ENCODE measurements at regions not wholly inside any gene's neighbourhood (a gene's known extent, or its start where the extent isn't known, plus 50 kb on each side); places are given as distances from the start of the nearest gene placed in this dataset.

GRCh38 chr1:83805921-83806320 is 193.0 kb downstream of the TTLL7 start:
- TF ChIP-seq REST (IDR thresholded peaks at IDR 0.05; ENCODE audit: low read depth) (no peak), EGR1 (IDR thresholded peaks at IDR 0.05) (no peak), EP300 (IDR thresholded peaks at IDR 0.05; ENCODE audit: borderline replicate concordance) (no peak), CEBPB (IDR thresholded peaks at IDR 0.05) (no peak), ZBTB7A (IDR thresholded peaks at IDR 0.05; ENCODE audit: low read depth) (no peak), MAX (IDR thresholded peaks at IDR 0.05) (no peak), TAF1 (IDR thresholded peaks at IDR 0.05; ENCODE audit: low read depth) (no peak), TEAD4 (IDR thresholded peaks at IDR 0.05) (no peak), YY1 (IDR thresholded peaks at IDR 0.05; ENCODE audit: low read depth) (no peak), CREB1 (IDR thresholded peaks at IDR 0.05; ENCODE audit: low read depth) (no peak), FOXM1 (IDR thresholded peaks at IDR 0.05; ENCODE audit: borderline replicate concordance, low read depth) (no peak), USF1 (IDR thresholded peaks at IDR 0.05) (no peak)

Data from Ishikawa (cell line).